ENCODE measurements at regions not wholly inside any gene's neighbourhood (a gene's known extent, or its start where the extent isn't known, plus 50 kb on each side); places are given as distances from the start of the nearest gene placed in this dataset.

- TF ChIP-seq CTCF (IDR thresholded peaks at IDR 0.05) (no peak), EP300 (IDR thresholded peaks at IDR 0.05) (no peak)
Measured at GRCh38 chr5:66469684-66470083, 126.5 kb upstream of the MAST4 start.

Data from ovary (tissue), 3 donors.